Osteocyte (in vitro differentiated cells): ENCODE measurements at regions not wholly inside any gene's neighbourhood (a gene's known extent, or its start where the extent isn't known, plus 50 kb on each side); places are given as distances from the start of the nearest gene placed in this dataset.

Source experiments
- DNase-seq: peaks from one replicate; pipeline ENCODE4 v3.0.0; 2021; ENCODE audit warnings: mixed read lengths; ENCODE audit not compliant: unreplicated experiment; ENCODE audit errors: extremely low spot score
- H3K27ac Mint-ChIP-seq: one replicate; pipeline ENCODE4 v1.8.0; 2021; ENCODE audit warnings: mild to moderate bottlenecking, mixed read lengths; ENCODE audit not compliant: unreplicated experiment
- H3K27me3 Mint-ChIP-seq: one replicate; pipeline ENCODE4 v1.8.0; 2021; ENCODE audit warnings: mixed read lengths; ENCODE audit not compliant: unreplicated experiment
- H3K36me3 Mint-ChIP-seq: one replicate; pipeline ENCODE4 v1.8.0; 2021; ENCODE audit warnings: mixed read lengths; ENCODE audit not compliant: unreplicated experiment
- H3K4me1 Mint-ChIP-seq: one replicate; pipeline ENCODE4 v1.8.0; 2021; ENCODE audit warnings: mixed read lengths; ENCODE audit not compliant: unreplicated experiment
- H3K4me3 Mint-ChIP-seq: one replicate; pipeline ENCODE4 v1.8.0; 2021; ENCODE audit warnings: mild to moderate bottlenecking, moderate library complexity, mixed read lengths; ENCODE audit not compliant: unreplicated experiment
- H3K9me3 Mint-ChIP-seq: one replicate; pipeline ENCODE4 v1.8.0; 2021; ENCODE audit warnings: mixed read lengths; ENCODE audit not compliant: unreplicated experiment
- CTCF ChIP-seq: fragments of 200-600 bp; sonication (generic); IDR thresholded peaks from 2 replicates; pipeline ENCODE4 v1.5.0; 2021; ENCODE audit warnings: antibody characterized with exemption, mild to moderate bottlenecking, moderate library complexity

GRCh38 chr13:73825143-73825542 is 309.1 kb downstream of the KLF12 start:
- Mint-ChIP-seq H3K27ac (no peak overlapping the region), H3K4me3 (no peak overlapping the region), H3K9me3 (peaks cover 3% of the 10 kb centered on the region), H3K27me3 (no peaks in the 10 kb centered on the region), H3K4me1 (no peaks in the 10 kb centered on the region), H3K36me3 (no peaks in the 10 kb centered on the region)
- no peak for TF ChIP-seq CTCF
- no peak for DNase-seq

- H3K36me3 Mint-ChIP-seq, result no peaks in the 10 kb centered on the region
- TF ChIP-seq CTCF, result no peak
- DNase-seq, result no peak
- no peaks in the 10 kb centered on the region for H3K4me1 Mint-ChIP-seq
- H3K27ac Mint-ChIP-seq, result no peak overlapping the region
- peaks cover 3% of the 10 kb centered on the region for H3K9me3 Mint-ChIP-seq
- H3K4me3 Mint-ChIP-seq, result no peak overlapping the region
- H3K27me3 Mint-ChIP-seq, result no peaks in the 10 kb centered on the region
Observed at GRCh38 chr13:73822668-73823592, 311.3 kb downstream of the KLF12 start.

GRCh38 chr13:73820688-73821087 is 313.5 kb downstream of the KLF12 start:
- no peak overlapping the region for H3K27ac Mint-ChIP-seq
- no peak for TF ChIP-seq CTCF
- DNase-seq, result no peak
- no peaks in the 10 kb centered on the region for H3K4me1 Mint-ChIP-seq
- no peaks in the 10 kb centered on the region for H3K36me3 Mint-ChIP-seq
- no peak overlapping the region for H3K4me3 Mint-ChIP-seq
- no peaks in the 10 kb centered on the region for H3K27me3 Mint-ChIP-seq
- H3K9me3 Mint-ChIP-seq, result no peaks in the 10 kb centered on the region

- Mint-ChIP-seq H3K4me1 (no peaks in the 10 kb centered on the region), H3K27me3 (no peaks in the 10 kb centered on the region), H3K9me3 (no peaks in the 10 kb centered on the region), H3K27ac (no peak overlapping the region), H3K4me3 (no peak overlapping the region), H3K36me3 (peaks cover 2% of the 10 kb centered on the region)
- TF ChIP-seq CTCF, result no peak
- no peak for DNase-seq
Observed at GRCh38 chr13:73820285-73820684, 313.9 kb downstream of the KLF12 start.

GRCh38 chr13:73819711-73820110 is 314.5 kb downstream of the KLF12 start:
- no peak for TF ChIP-seq CTCF
- DNase-seq, result no peak
- Mint-ChIP-seq H3K27ac (no peak overlapping the region), H3K36me3 (peaks cover 6% of the 10 kb centered on the region), H3K4me3 (no peak overlapping the region), H3K4me1 (no peaks in the 10 kb centered on the region), H3K9me3 (no peaks in the 10 kb centered on the region), H3K27me3 (no peaks in the 10 kb centered on the region)
